GM18507 (cell line): ENCODE measurements at regions not wholly inside any gene's neighbourhood (a gene's known extent, or its start where the extent isn't known, plus 50 kb on each side); places are given as distances from the start of the nearest gene placed in this dataset.
"Not testable (repeated sequence)": the region's sequence is repeated elsewhere in the genome, so short reads cannot be mapped to it uniquely, and the experiment has no call there.

ENCODE experiments used
- DNase-seq: peaks from one replicate; pipeline ENCODE4 v3.0.0; 2011; ENCODE audit warnings: low read depth; ENCODE audit not compliant: insufficient read length; ENCODE audit errors: extremely low spot score
- FAIRE-seq: peaks from 2 replicates; lab custom pipeline; 2011; peaks lifted over from hg19 to GRCh38; lab: Jason Lieb, UNC

DNA sequence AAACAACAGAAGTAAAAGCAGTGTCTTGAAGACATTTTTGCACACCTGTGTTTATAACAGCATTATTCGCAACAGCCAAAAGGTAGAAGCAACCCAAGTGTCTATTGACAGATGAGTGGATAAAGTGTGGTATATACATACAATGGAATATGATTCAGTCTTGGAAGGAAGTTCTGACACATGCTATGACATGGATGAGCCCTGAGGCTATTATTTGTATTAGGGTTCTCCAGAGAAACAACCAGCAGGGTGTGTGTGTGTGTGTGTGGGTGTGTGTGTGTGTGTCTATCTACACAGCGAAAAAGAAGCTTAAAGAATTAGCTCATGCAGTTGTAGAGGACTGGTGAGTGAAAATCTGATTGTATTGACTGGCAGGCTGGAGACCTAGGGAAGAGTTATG is 153.7 kb downstream of the KLRB1 start:
- DNase-seq, FAIRE-seq: not testable (repeated sequence)

DNA sequence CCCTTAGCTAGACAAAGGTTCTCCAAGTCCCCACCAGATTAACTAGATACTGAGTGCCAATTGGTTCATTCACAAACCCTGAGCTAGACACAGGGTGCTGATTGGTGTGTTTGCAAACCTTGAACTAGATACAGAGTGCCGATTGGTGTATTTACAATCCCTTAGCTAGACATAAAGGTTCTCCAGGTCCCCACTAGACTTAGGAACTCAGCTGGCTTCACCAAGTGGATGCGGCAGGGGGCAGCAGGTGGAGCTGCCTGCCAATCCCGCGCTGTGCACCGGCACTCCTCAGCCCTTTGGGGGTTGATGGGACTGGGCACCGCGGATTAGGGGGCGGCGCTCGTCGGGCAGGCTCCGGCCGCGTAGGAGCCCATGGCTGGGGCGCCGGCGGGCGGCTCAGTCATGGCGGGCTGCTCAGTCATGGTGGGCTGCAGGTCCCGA is 157.6 kb downstream of the KLRB1 start:
- not testable (repeated sequence) for FAIRE-seq

GRCh38 chr12:9449657-9450126 is 158.0 kb downstream of the KLRB1 start:
- DNase-seq, FAIRE-seq: not testable (repeated sequence)

More for the DNA sequence above, 157.6 kb downstream of the KLRB1 start:
- not testable (repeated sequence) for DNase-seq

DNA sequence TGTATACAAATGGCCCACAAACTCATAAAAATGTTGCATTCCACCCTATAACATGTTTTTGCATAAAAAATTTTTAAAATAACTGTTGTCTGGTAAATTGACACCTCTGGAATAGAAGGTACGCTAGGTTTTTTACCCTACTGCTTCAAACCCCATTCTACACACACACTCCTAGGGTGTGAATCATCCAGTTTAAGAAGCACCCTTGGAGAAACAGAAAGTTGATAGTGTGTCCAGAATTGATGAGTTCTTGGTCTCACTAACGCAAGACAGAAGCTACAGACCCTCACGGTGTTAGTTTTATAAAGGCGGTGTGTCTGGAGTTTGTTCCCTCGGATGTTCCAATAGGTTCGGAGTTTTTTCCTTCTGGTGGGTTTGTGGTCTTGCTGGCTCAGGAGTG is 158.5 kb downstream of the KLRB1 start:
- DNase-seq (no peak), FAIRE-seq (no peak)

GRCh38 chr12:9448648-9449047 is 159.1 kb downstream of the KLRB1 start:
- not testable (repeated sequence) for FAIRE-seq, DNase-seq

- peak; percentile 67 for FAIRE-seq
- peak; percentile 29 for DNase-seq
Observed at GRCh38 chr12:9447791-9448614, 159.7 kb downstream of the KLRB1 start.

DNA sequence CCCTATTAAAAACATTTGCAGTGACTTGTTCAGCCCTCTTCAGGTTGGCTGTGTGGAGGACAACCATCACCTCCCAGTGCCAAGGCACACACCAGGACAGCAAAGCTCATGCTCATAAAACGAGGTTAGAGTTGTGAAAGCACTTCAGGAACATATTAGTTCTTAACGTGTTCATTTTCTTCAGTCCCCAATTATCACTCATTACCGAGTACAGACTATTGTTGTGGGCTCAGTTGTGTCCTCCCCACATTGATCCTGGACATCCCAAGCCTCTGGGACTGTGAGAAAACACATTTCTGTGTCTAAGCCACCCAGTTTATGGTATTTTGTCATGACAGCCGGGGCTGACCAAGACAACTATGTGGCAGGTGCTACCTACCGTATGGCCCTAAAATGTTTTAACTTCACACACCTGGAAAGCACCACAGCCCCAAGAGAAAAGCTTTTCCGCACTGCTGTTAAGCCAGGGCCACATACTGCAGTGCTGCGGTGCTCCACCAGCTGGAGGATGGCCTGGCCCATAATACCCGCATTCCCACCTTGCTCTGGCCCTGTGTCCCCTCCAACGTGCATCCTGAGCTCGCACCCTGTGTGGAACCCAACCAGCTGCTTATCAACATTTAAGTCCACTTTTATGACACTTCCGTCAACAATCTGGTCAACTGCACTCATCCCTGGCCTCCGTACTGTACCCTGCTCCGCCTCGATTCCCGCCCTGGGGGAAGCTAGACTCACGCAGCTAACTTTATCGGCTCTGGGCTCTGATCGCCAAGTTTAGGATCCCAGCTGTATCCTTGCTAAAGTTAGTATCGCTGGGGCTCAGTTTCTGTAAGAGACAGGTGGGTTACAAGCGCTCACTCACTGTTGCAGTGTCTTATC is 160.6 kb downstream of the KLRB1 start:
- FAIRE-seq, DNase-seq: not testable (repeated sequence)

- FAIRE-seq, DNase-seq: not testable (repeated sequence)
Observed at GRCh38 chr12:9440428-9440827, 167.3 kb downstream of the KLRB1 start.

- FAIRE-seq, DNase-seq: not testable (repeated sequence)
Observed at GRCh38 chr12:9435682-9436081, 172.0 kb downstream of the KLRB1 start.

DNA sequence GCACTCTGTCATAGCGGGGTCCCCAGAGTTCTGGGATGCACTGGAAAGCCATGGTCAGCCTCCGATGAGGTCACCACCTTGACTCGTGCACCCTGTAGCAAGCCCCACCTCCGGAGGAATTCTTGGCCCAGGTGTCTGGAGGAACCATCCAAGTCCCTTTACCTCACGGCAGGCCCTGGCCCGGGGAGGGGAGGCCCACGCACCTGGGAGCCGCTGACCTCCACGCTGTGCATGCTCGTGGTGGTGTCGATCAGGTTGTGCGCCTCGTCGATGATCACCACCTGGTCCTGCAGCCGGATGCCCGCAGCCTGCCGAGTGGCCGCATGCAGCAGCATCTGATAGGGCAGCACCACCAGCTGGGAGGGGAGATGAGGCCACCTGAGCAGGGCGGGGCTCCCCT is 177.3 kb downstream of the KLRB1 start:
- FAIRE-seq, DNase-seq: not testable (repeated sequence)

GRCh38 chr12:9428856-9429255 is 178.9 kb downstream of the KLRB1 start:
- FAIRE-seq, DNase-seq: not testable (repeated sequence)

DNA sequence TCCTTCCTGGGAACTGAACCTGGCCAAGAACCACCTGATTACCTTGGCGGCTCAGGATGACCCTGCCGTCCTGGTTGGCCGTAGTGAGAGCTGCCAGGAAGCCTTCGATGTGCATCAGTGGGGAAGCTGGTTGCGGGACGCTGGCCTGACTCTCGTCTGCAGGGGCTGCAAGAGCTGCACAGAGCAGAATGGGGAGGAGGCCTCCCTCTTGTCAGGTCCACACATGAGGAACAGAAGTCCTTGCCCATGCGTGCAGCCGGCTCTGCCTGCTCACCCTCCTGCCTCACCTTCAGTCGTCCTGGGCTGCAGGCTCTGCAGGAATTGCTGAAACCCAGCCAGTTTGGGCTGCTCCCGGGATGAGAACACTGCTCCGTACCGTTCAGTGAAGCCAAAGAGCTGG is 182.3 kb downstream of the KLRB1 start:
- not testable (repeated sequence) for FAIRE-seq, DNase-seq

DNA sequence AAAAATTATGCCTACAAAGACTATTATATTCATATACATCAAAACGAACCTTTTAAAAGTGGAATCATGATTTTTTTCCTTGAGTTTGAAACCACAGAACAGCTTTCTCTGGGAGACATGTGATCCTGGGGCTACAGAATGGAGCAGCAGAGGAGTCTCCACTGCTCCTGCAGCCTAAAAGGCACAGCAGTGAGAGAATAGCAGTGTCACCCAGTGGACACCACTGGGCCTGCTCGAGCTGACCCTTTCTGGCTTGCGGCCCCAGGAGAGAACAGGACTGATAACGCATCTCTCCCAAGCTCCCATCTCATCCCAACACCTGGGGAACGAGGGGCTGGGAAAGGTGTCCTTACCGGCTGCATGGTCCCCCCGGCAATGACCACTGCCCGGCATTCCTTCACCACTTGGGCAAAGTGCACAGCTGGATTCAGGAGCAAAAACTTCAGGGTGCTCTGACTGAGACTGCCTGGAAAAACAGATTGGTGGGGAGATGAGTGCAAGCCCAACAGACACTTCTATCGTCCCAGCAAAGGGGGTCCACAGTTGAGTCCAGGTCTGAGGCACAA is 183.5 kb downstream of the KLRB1 start:
- DNase-seq = not testable (repeated sequence)

DNA sequence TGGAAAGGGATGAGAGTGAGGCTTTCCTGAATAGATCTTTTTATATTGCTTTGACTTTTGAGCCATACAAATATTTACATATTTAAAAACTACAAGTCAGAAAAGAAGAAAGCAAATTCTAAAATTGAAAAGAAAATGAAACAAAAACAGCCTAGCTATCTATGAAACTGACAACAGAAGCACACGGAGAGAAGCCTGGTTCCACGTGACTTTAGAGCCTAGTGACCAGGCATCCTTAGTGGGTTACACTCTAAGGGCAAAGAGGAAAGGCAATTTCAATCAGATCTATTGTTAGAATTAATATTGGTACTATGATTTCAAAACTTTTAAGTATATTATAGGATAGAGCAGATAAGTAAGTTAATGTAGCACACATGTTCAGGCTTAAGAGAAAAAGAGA is 185.0 kb downstream of the KLRB1 start:
- FAIRE-seq, DNase-seq: not testable (repeated sequence)

More for the DNA sequence above, 183.5 kb downstream of the KLRB1 start:
- FAIRE-seq = not testable (repeated sequence)

DNA sequence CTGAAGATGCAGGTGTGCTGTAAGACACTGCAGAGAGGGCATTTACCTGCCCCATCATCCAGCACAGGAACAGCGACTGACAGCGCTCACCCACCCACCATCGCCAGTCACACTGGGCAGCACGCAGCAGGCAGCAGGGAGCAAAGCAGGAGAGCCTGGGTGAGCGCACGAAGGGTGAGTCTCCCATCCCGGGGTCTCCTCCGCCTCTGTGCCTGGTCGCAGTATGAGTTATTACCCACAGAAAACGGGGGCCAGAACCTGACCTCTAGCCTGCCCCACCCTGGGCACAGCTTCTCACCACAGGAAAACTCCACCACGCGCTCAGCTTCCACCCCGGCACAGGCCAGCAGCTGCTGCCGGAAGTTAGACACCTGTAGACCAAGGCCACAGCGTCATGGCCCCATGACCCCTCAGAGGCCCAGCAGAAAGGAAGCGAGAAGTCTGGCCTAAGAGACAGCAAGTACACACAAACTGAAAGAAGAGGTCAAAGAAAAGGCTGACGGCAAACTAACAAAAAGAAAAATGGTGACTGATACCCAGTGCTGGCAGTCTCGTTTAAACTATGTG is 186.1 kb downstream of the KLRB1 start:
- not testable (repeated sequence) for DNase-seq, FAIRE-seq

DNA sequence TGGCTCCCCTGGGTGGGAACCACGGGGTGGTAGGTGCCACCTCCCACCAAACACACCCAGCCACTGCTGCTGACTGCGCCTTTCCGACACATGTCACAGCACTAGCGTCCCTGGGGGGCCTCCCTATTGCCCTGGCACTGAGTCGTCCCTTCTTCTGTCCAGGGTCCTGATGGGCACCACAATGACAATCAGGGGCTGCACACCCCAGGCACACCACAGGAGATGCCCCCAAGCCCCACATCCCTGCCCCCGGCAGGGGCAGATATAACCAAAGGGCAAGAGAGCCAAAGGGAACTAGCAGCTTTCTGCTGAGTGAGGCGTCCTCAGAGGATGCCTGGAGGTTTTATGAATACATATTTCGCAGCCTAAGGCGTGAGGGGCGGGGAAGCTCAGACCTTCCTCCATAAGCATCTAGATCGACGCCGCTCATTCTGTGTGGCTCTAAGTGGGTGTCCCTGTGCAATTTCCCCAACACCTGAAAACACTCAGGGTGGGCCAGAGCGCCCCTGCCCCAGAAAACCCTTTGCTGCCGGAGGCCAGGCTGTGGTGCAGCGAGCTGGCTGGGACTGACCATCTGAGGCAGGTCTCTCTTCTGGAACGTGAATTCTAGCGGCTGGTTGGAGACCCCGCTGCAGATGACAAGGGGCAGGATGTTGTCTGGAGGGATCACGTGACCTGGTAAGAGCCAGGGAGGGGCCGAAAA is 186.7 kb downstream of the KLRB1 start:
- FAIRE-seq, DNase-seq: not testable (repeated sequence)

- FAIRE-seq = not testable (repeated sequence)
Observed at GRCh38 chr12:9418669-9419041, 189.1 kb downstream of the KLRB1 start.

DNA sequence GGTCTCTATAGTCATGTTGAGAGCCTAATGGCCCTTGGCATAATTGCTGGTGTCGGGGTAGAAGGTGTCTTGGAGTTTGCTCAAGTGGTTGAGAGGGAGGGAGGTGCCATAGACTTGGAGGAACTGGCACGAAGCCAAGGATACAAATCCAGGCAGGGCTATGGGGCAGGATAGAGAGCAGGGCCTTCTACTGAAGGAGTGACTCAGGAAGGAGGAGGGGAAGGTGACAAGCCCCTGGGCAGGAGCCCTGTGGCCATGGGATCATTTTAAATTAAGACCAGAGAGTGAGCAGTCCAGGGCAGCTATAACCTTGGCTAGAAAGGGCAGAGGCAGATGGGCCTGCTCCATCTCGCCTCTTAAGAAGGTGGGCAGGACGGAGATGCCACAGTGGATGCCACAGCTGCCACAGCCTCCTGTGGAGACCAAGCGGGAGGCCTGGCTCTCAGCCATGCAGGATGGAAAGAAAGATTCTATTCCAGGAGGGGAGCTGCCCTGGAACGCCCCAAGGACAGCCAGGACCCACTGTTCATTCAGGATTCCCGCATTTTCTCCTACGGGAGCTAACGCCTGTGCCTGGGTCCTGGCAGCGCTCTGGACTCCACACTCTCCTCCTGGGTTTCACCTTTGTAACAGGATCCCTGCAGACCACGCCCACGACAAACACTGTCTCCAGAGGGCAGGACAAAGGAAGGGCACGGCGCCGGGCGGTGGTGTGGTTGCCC is 189.6 kb downstream of the KLRB1 start:
- FAIRE-seq, DNase-seq: not testable (repeated sequence)

More at GRCh38 chr12:9418669-9419041, 189.1 kb downstream of the KLRB1 start:
- DNase-seq = not testable (repeated sequence)
